ENCODE measurements at regions not wholly inside any gene's neighbourhood (a gene's known extent, or its start where the extent isn't known, plus 50 kb on each side); places are given as distances from the start of the nearest gene placed in this dataset.

- H3K4me3 ChIP-seq (ENCODE audit: low read depth, low read length): no peak overlapping the region
- TF ChIP-seq CTCF (IDR thresholded peaks at IDR 0.05; ENCODE audit: insufficient read depth, low read depth, low read length, missing control alignments): no peak
- DNase-seq (ENCODE audit: low read depth): no peak
These were observed 161.6 kb upstream of the NRP1 start for GRCh38 chr10:33496096-33496495.

- no peak for DNase-seq (ENCODE audit: low read depth)
- TF ChIP-seq CTCF (IDR thresholded peaks at IDR 0.05; ENCODE audit: insufficient read depth, low read depth, low read length, missing control alignments): no peak
- no peak overlapping the region for H3K4me3 ChIP-seq (ENCODE audit: low read depth, low read length)
These were observed 160.3 kb upstream of the NRP1 start for GRCh38 chr10:33494694-33495265.

GRCh38 chr10:33493978-33494377 lies 159.5 kb upstream of the NRP1 start:
- DNase-seq (ENCODE audit: low read depth): no peak
- no peak overlapping the region for H3K4me3 ChIP-seq (ENCODE audit: low read depth, low read length)
- no peak for TF ChIP-seq CTCF (IDR thresholded peaks at IDR 0.05; ENCODE audit: insufficient read depth, low read depth, low read length, missing control alignments)

GRCh38 chr10:33493497-33493896 lies 159.0 kb upstream of the NRP1 start:
- no peak for TF ChIP-seq CTCF (IDR thresholded peaks at IDR 0.05; ENCODE audit: insufficient read depth, low read depth, low read length, missing control alignments)
- no peak overlapping the region for H3K4me3 ChIP-seq (ENCODE audit: low read depth, low read length)
- no peak for DNase-seq (ENCODE audit: low read depth)

- DNase-seq (ENCODE audit: low read depth): no peak
These were observed 158.4 kb upstream of the NRP1 start for GRCh38 chr10:33492701-33493345.

GRCh38 chr10:33489501-33490176 lies 155.2 kb upstream of the NRP1 start:
- TF ChIP-seq CTCF (IDR thresholded peaks at IDR 0.05; ENCODE audit: insufficient read depth, low read depth, low read length, missing control alignments): no peak
- DNase-seq (ENCODE audit: low read depth): no peak
- no peak overlapping the region for H3K4me3 ChIP-seq (ENCODE audit: low read depth, low read length)

More at GRCh38 chr10:33492701-33493345, 158.4 kb upstream of the NRP1 start:
- no peak overlapping the region for H3K4me3 ChIP-seq (ENCODE audit: low read depth, low read length)
- TF ChIP-seq CTCF (IDR thresholded peaks at IDR 0.05; ENCODE audit: insufficient read depth, low read depth, low read length, missing control alignments): no peak
